ENCODE measurements at regions not wholly inside any gene's neighbourhood (a gene's known extent, or its start where the extent isn't known, plus 50 kb on each side); places are given as distances from the start of the nearest gene placed in this dataset.

DNA sequence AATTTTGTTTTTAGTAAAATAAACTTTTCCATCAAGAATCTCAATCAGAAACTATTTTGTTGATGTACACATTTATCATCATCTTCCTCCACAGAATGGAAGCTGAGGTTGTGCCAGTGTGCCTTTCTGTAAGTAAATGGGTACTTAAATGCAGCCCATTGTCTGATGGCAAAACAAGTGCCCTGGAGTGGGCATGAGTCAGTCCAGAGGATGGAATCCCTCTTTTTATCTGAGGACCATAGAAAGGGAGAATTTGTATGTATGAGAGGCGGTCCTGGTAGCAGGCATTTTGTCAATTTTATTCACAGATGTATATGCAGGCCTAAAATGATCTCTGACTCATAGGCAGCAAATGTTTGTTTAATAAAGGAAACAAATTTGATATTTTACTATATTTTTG is 102.1 kb upstream of the MAGI2 start:
- H2BK5ac ChIP-seq (ENCODE audit: low read depth, low read length, poor library complexity) = no peak overlapping the region
- no peak overlapping the region for H2BK120ac ChIP-seq (ENCODE audit: insufficient read depth, low read length, poor library complexity)
- no peak overlapping the region for H3K23ac ChIP-seq (ENCODE audit: low read length)
- no peaks in the 10 kb centered on the region for H3K9me3 ChIP-seq (ENCODE audit: insufficient read depth, low read depth, low read length)
- H2BK12ac ChIP-seq (ENCODE audit: low read length) = no peak overlapping the region
- H3K4me2 ChIP-seq (ENCODE audit: low read length) = no peak overlapping the region
- no peaks in the 10 kb centered on the region for H3K79me2 ChIP-seq (ENCODE audit: control insufficient read depth, insufficient read depth, low read length, poor library complexity)
- no CpG with 5 or more reads among the region's 1 CpG for WGBS (ENCODE audit: extremely low coverage, insufficient coverage, insufficient read length)
- H4K12ac ChIP-seq (ENCODE audit: low read depth, low read length) = no peak overlapping the region
- no peaks in the 10 kb centered on the region for H3K4me1 ChIP-seq (ENCODE audit: control insufficient read depth in 1 of 2, insufficient read depth in 2 of 2, low read length in 2 of 2)
- no peaks in the 10 kb centered on the region for H3K27me3 ChIP-seq (ENCODE audit: insufficient read depth, low read length)
- no peak overlapping the region for H4K8ac ChIP-seq (ENCODE audit: low read depth, low read length)
- no peak overlapping the region for H2AK5ac ChIP-seq (ENCODE audit: low read length)
- no peak overlapping the region for H3K4me3 ChIP-seq (ENCODE audit: low read depth, low read length)
- no peak overlapping the region for H3K9ac ChIP-seq (ENCODE audit: low read length)
- no peak overlapping the region for H3K27ac ChIP-seq (ENCODE audit: low read depth, low read length)
- no peaks in the 10 kb centered on the region for H3K36me3 ChIP-seq (ENCODE audit: control insufficient read depth in 1 of 2, insufficient read depth in 2 of 2, low read length in 2 of 2)
- H3K4ac ChIP-seq (ENCODE audit: low read depth, low read length) = no peak overlapping the region
- H2AFZ ChIP-seq (ENCODE audit: insufficient read depth, low read length, poor library complexity) = no peak overlapping the region
- H4K91ac ChIP-seq (ENCODE audit: low read depth, low read length) = no peak overlapping the region
- no peak overlapping the region for H3K14ac ChIP-seq (ENCODE audit: low read length)
- no peak for DNase-seq
- no peaks in the 10 kb centered on the region for H3K79me1 ChIP-seq (ENCODE audit: low read length)
- H3K18ac ChIP-seq (ENCODE audit: low read length) = no peak overlapping the region

DNA sequence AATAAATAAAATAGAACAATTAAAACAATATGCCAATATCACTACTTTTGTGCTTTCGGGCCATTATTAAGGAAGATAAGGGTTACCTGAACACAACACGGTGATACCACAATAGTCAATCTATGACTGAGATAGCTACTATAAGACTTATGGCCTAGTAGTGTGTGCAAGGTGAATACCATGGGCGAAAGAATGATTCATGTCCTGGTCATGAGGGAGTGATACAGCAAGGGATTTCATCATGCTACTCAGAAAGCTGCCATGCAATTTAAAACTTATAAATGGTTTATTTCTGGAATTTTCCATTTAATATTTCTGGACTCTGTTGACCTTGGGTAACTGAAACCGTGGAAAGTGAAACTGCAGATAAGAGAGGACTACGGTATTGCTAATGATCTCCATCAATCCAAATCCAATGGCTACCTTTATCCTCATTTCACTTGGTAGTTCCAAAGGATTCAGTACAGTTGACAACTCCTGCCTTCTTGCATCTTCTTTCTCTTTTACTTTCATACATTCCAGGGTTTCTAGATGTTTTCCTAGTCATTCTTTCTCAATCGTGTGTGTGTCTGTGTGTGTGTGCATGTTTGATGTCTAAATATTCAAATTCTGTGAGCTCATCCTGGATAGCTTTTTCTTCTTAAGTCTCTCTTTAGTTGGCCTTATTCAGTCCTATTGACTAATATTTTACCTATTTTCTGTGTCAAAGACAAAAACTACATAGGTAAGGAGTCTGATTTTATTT is 100.5 kb upstream of the MAGI2 start:
- no peak overlapping the region for H3K23ac ChIP-seq (ENCODE audit: low read length)
- H4K91ac ChIP-seq (ENCODE audit: low read depth, low read length) = no peak overlapping the region
- H3K79me1 ChIP-seq (ENCODE audit: low read length) = no peaks in the 10 kb centered on the region
- H3K36me3 ChIP-seq (ENCODE audit: control insufficient read depth in 1 of 2, insufficient read depth in 2 of 2, low read length in 2 of 2) = no peaks in the 10 kb centered on the region
- no peaks in the 10 kb centered on the region for H3K79me2 ChIP-seq (ENCODE audit: control insufficient read depth, insufficient read depth, low read length, poor library complexity)
- H2BK120ac ChIP-seq (ENCODE audit: insufficient read depth, low read length, poor library complexity) = no peak overlapping the region
- H3K9ac ChIP-seq (ENCODE audit: low read length) = no peak overlapping the region
- no peaks in the 10 kb centered on the region for H3K27me3 ChIP-seq (ENCODE audit: insufficient read depth, low read length)
- peak; percentile 47 to 72 for DNase-seq
- no peak overlapping the region for H4K12ac ChIP-seq (ENCODE audit: low read depth, low read length)
- H3K4me2 ChIP-seq (ENCODE audit: low read length) = no peak overlapping the region
- H3K4me3 ChIP-seq (ENCODE audit: low read depth, low read length) = no peak overlapping the region
- no peak overlapping the region for H2AFZ ChIP-seq (ENCODE audit: insufficient read depth, low read length, poor library complexity)
- H2BK5ac ChIP-seq (ENCODE audit: low read depth, low read length, poor library complexity) = no peak overlapping the region
- no peak overlapping the region for H2BK12ac ChIP-seq (ENCODE audit: low read length)
- H3K4me1 ChIP-seq (ENCODE audit: control insufficient read depth in 1 of 2, insufficient read depth in 2 of 2, low read length in 2 of 2) = no peaks in the 10 kb centered on the region
- no peak overlapping the region for H3K27ac ChIP-seq (ENCODE audit: low read depth, low read length)
- H4K8ac ChIP-seq (ENCODE audit: low read depth, low read length) = no peak overlapping the region
- no peaks in the 10 kb centered on the region for H3K9me3 ChIP-seq (ENCODE audit: insufficient read depth, low read depth, low read length)
- H2AK5ac ChIP-seq (ENCODE audit: low read length) = no peak overlapping the region
- no peak overlapping the region for H3K18ac ChIP-seq (ENCODE audit: low read length)
- no peak overlapping the region for H3K4ac ChIP-seq (ENCODE audit: low read depth, low read length)
- no peak overlapping the region for H3K14ac ChIP-seq (ENCODE audit: low read length)
- no CpG with 5 or more reads among the region's 6 CpGs for WGBS (ENCODE audit: extremely low coverage, insufficient coverage, insufficient read length)

DNA sequence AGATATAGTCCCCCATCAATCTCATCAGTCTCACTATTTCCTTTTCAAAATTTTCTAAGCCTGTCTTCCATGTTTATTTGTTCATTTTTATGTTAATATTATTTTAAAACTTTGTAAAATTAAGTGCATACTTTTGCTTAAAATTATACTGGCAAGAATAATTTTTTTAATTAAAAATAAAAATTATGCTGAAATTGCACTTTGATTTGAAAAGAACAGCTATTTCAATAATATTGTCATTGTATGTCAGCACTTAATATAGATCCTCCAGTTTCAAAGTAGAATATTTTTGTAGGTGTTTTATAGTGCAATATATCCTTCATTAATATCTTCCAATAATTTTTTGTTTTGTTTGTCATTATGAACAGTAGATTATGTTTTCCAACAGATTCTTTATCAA is 99.0 kb upstream of the MAGI2 start:
- DNase-seq = no peak
- no peaks in the 10 kb centered on the region for H3K9me3 ChIP-seq (ENCODE audit: insufficient read depth, low read depth, low read length)

GRCh38 chr7:79548727-79549126 is 95.3 kb upstream of the MAGI2 start:
- no peaks in the 10 kb centered on the region for H3K36me3 ChIP-seq (ENCODE audit: control insufficient read depth in 1 of 2, insufficient read depth in 2 of 2, low read length in 2 of 2)
- no peak overlapping the region for H2AK5ac ChIP-seq (ENCODE audit: low read length)
- DNase-seq = no peak
- H3K18ac ChIP-seq (ENCODE audit: low read length) = no peak overlapping the region
- no peak overlapping the region for H2AFZ ChIP-seq (ENCODE audit: insufficient read depth, low read length, poor library complexity)
- no peak overlapping the region for H3K4ac ChIP-seq (ENCODE audit: low read depth, low read length)
- no peak overlapping the region for H3K4me3 ChIP-seq (ENCODE audit: low read depth, low read length)
- H4K12ac ChIP-seq (ENCODE audit: low read depth, low read length) = no peak overlapping the region
- no CpG with 5 or more reads among the region's 3 CpGs for WGBS (ENCODE audit: extremely low coverage, insufficient coverage, insufficient read length)
- no peaks in the 10 kb centered on the region for H3K27me3 ChIP-seq (ENCODE audit: insufficient read depth, low read length)
- no peak overlapping the region for H3K9ac ChIP-seq (ENCODE audit: low read length)
- no peak overlapping the region for H3K4me2 ChIP-seq (ENCODE audit: low read length)
- H2BK12ac ChIP-seq (ENCODE audit: low read length) = no peak overlapping the region
- no peaks in the 10 kb centered on the region for H3K4me1 ChIP-seq (ENCODE audit: control insufficient read depth in 1 of 2, insufficient read depth in 2 of 2, low read length in 2 of 2)
- no peak overlapping the region for H3K14ac ChIP-seq (ENCODE audit: low read length)
- no peak overlapping the region for H4K91ac ChIP-seq (ENCODE audit: low read depth, low read length)
- H3K79me1 ChIP-seq (ENCODE audit: low read length) = no peaks in the 10 kb centered on the region
- H3K79me2 ChIP-seq (ENCODE audit: control insufficient read depth, insufficient read depth, low read length, poor library complexity) = no peaks in the 10 kb centered on the region
- H2BK120ac ChIP-seq (ENCODE audit: insufficient read depth, low read length, poor library complexity) = no peak overlapping the region
- no peak overlapping the region for H3K27ac ChIP-seq (ENCODE audit: low read depth, low read length)
- H3K9me3 ChIP-seq (ENCODE audit: insufficient read depth, low read depth, low read length) = no peaks in the 10 kb centered on the region
- no peak overlapping the region for H2BK5ac ChIP-seq (ENCODE audit: low read depth, low read length, poor library complexity)
- no peak overlapping the region for H3K23ac ChIP-seq (ENCODE audit: low read length)
- H4K8ac ChIP-seq (ENCODE audit: low read depth, low read length) = no peak overlapping the region

More for the DNA sequence above, 99.0 kb upstream of the MAGI2 start:
- no peak overlapping the region for H2BK120ac ChIP-seq (ENCODE audit: insufficient read depth, low read length, poor library complexity)
- H2AFZ ChIP-seq (ENCODE audit: insufficient read depth, low read length, poor library complexity) = no peak overlapping the region
- no peaks in the 10 kb centered on the region for H3K79me2 ChIP-seq (ENCODE audit: control insufficient read depth, insufficient read depth, low read length, poor library complexity)
- no peak overlapping the region for H2AK5ac ChIP-seq (ENCODE audit: low read length)
- H3K4me1 ChIP-seq (ENCODE audit: control insufficient read depth in 1 of 2, insufficient read depth in 2 of 2, low read length in 2 of 2) = no peaks in the 10 kb centered on the region
- no peak overlapping the region for H3K9ac ChIP-seq (ENCODE audit: low read length)
- no peak overlapping the region for H3K18ac ChIP-seq (ENCODE audit: low read length)
- H3K27ac ChIP-seq (ENCODE audit: low read depth, low read length) = no peak overlapping the region
- H3K27me3 ChIP-seq (ENCODE audit: insufficient read depth, low read length) = no peaks in the 10 kb centered on the region
- no peak overlapping the region for H3K14ac ChIP-seq (ENCODE audit: low read length)
- H3K79me1 ChIP-seq (ENCODE audit: low read length) = no peaks in the 10 kb centered on the region
- H3K4ac ChIP-seq (ENCODE audit: low read depth, low read length) = no peak overlapping the region
- H4K12ac ChIP-seq (ENCODE audit: low read depth, low read length) = no peak overlapping the region
- H3K36me3 ChIP-seq (ENCODE audit: control insufficient read depth in 1 of 2, insufficient read depth in 2 of 2, low read length in 2 of 2) = no peaks in the 10 kb centered on the region
- H4K91ac ChIP-seq (ENCODE audit: low read depth, low read length) = no peak overlapping the region
- H2BK5ac ChIP-seq (ENCODE audit: low read depth, low read length, poor library complexity) = no peak overlapping the region
- no peak overlapping the region for H3K23ac ChIP-seq (ENCODE audit: low read length)
- H3K4me2 ChIP-seq (ENCODE audit: low read length) = no peak overlapping the region
- no peak overlapping the region for H4K8ac ChIP-seq (ENCODE audit: low read depth, low read length)
- H3K4me3 ChIP-seq (ENCODE audit: low read depth, low read length) = no peak overlapping the region
- H2BK12ac ChIP-seq (ENCODE audit: low read length) = no peak overlapping the region

All from trophoblast cell (in vitro differentiated cells and primary cell).